Thyroid gland (tissue), 4 donors: ENCODE measurements at regions not wholly inside any gene's neighbourhood (a gene's known extent, or its start where the extent isn't known, plus 50 kb on each side); places are given as distances from the start of the nearest gene placed in this dataset.

ENCODE experiments used
- DNase-seq, 2 donors: peaks; one replicate each; pipeline ENCODE4 v3.0.0-alpha.2; 2019
- H3K27ac ChIP-seq, 3 donors: fragments of 200-600 bp; sonication (generic); 1 replicate in 2 of 3; 2 replicates in 1 of 3; pipeline ENCODE4 v1.5.1; 2016 to 2019; ENCODE audit warnings: mild to moderate bottlenecking in 1 of 3, moderate library complexity in 1 of 3
- H3K27me3 ChIP-seq: fragments of 200-600 bp; sonication (generic); one replicate; pipeline ENCODE4 v1.5.1; 2019
- H3K36me3 ChIP-seq, 2 donors: fragments of 200-600 bp; sonication (generic); one replicate each; pipeline ENCODE4 v1.5.1; 2016 to 2019
- H3K4me1 ChIP-seq, 2 donors: fragments of 200-600 bp; sonication (generic); one replicate each; pipeline ENCODE4 v1.5.1; 2017 to 2019
- H3K4me3 ChIP-seq, 3 donors: fragments of 200-600 bp; sonication (generic); replicated peaks in 1 of 3; 1 replicate in 2 of 3; 2 replicates in 1 of 3; pipeline ENCODE4 v1.5.1; 2016; ENCODE audit warnings: mild to moderate bottlenecking in 1 of 3
- H3K9me3 ChIP-seq: fragments of 200-600 bp; sonication (generic); one replicate; pipeline ENCODE4 v1.5.1; 2017
- POLR2A ChIP-seq, 2 donors: fragments of 450-650 bp; IDR thresholded peaks; one replicate each; pipeline ENCODE4 v1.6.1; 2017; ENCODE audit warnings: antibody characterized with exemption in 2 of 2, mild to moderate bottlenecking in 2 of 2, moderate library complexity in 1 of 2
- WGBS, 2 donors: methylation state at CpG; one replicate each; pipeline ENCODE4 v1.1.5; 2017; 5-methylcytosine and 5-hydroxymethylcytosine counted together
- intact Hi-C: fragments of 100-400 bp; cut with DNase I; formaldehyde crosslinking; loops from one replicate; pipeline ENCODE4 v1.15.1; 2023
- TF ChIP-seq, protein P1 (sequence below), 6 experiments: fragments of 200-600 bp in 3 of 6; fragments of 450-650 bp in 3 of 6; sonication (generic) in 3 of 6; IDR thresholded peaks; one replicate each; pipeline ENCODE4 v1.5.1; 2016 to 2019; ENCODE audit warnings: antibody characterized with exemption in 6 of 6, mild to moderate bottlenecking in 2 of 6, inconsistent platforms in 1 of 6, moderate library complexity in 1 of 6

DNA sequence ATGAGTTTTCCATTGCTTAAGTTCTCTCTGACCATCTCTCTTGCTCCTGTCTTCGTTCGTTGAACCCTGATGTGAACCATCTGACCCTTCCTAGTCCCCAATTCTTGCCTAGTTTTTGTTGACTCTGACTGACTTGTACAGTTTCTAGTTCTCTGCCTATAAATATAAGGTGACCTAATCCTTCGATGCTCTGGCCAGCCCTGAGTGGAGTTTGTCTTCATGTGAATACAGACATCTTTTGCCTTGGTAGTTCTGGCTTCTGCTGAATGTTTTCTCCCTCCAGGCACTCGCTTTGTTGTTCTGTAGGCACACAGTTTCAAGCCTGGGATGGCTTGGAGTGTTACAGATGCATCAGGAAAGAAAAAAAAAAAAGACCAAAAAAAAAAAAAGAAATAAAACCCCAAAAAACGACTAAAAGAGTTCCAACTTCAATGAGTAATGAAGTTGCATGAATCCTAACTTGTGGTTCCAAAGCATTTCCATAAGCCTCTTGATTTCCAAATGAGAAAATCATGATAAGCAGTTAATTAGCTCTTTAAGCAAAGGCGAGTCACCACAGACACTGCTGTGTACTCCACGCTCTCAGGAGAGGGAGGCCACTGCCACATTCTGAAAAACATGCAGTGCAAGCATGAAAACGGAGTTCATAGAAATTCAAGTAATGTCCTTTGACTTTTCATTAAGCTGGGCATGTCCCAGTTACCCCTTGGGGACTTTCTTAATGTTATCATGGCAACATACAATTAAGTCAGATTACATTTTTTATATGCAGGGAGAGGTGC lies 165.2 kb downstream of the TDRD15 start:
- no peaks in the 10 kb centered on the region for H3K9me3 ChIP-seq
- H3K27ac ChIP-seq: no peak overlapping the region
- TF ChIP-seq, protein P1, sequence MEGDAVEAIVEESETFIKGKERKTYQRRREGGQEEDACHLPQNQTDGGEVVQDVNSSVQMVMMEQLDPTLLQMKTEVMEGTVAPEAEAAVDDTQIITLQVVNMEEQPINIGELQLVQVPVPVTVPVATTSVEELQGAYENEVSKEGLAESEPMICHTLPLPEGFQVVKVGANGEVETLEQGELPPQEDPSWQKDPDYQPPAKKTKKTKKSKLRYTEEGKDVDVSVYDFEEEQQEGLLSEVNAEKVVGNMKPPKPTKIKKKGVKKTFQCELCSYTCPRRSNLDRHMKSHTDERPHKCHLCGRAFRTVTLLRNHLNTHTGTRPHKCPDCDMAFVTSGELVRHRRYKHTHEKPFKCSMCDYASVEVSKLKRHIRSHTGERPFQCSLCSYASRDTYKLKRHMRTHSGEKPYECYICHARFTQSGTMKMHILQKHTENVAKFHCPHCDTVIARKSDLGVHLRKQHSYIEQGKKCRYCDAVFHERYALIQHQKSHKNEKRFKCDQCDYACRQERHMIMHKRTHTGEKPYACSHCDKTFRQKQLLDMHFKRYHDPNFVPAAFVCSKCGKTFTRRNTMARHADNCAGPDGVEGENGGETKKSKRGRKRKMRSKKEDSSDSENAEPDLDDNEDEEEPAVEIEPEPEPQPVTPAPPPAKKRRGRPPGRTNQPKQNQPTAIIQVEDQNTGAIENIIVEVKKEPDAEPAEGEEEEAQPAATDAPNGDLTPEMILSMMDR (IDR thresholded peaks at IDR 0.05): no peak
- no peak for TF ChIP-seq POLR2A (IDR thresholded peaks at IDR 0.05)
- H3K36me3 ChIP-seq: no peaks in the 10 kb centered on the region
- WGBS, 2 donors: 57 to 58% methylated on average over 8 of the region's 8 CpGs
- no peaks in the 10 kb centered on the region for H3K4me1 ChIP-seq
- H3K27me3 ChIP-seq: no peaks in the 10 kb centered on the region
- DNase-seq: no peak
- intact Hi-C loops: no loop called here
- H3K4me3 ChIP-seq: no peak overlapping the region

DNA sequence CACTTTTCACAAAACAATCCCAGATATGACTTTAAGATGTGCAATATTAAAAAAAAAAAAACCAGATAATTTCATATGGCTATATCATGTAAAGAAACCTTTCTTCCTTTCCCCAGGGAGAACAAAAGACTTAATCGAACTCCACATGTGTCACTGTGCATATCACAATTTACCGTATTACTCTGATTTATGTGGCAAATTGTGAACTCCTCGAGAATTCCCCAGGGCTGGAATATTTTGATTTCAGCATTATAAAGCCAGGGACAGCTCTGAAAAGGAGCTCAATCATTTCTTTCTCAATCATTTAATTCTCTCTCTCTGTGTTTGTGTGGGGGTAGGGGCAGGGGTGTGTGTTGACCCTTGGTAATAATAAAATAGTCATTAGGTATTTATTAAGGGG lies 165.8 kb downstream of the TDRD15 start:
- Histone ChIP-seq H3K36me3 (no peaks in the 10 kb centered on the region), H3K27ac (no peak overlapping the region), H3K27me3 (no peaks in the 10 kb centered on the region), H3K4me1 (no peaks in the 10 kb centered on the region), H3K9me3 (no peaks in the 10 kb centered on the region), H3K4me3 (no peak overlapping the region)
- TF ChIP-seq POLR2A (IDR thresholded peaks at IDR 0.05): no peak
- TF ChIP-seq, protein P1 (IDR thresholded peaks at IDR 0.05): no peak
- DNase-seq: no peak
- 51 to 64% methylated on average over 3 of the region's 3 CpGs for WGBS, 2 donors
- intact Hi-C loops: no loop called here

DNA sequence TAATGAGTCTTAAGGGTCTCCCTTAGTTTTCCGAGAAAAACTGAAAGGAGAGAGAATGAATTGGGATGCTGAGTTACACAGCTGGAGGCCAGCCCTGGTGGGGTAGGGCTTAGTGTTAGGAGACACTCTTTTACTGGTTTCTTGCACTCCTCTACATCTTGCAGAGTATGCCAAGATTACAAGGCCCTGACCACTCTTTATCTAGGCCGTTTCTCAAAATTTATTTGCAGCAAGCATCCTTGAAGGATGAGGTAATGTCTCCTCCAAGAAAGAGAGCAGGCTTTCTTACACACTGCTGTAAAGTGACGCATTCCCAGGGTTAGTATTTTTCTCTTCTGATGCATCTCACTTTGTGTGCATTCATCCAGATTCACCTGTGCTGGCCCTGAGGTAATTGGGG lies 166.2 kb downstream of the TDRD15 start:
- Histone ChIP-seq H3K27ac (no peak overlapping the region), H3K27me3 (no peaks in the 10 kb centered on the region), H3K4me1 (no peaks in the 10 kb centered on the region), H3K4me3 (no peak overlapping the region), H3K9me3 (no peaks in the 10 kb centered on the region), H3K36me3 (no peaks in the 10 kb centered on the region)
- intact Hi-C loops: no loop called here
- TF ChIP-seq POLR2A (IDR thresholded peaks at IDR 0.05): no peak
- TF ChIP-seq, protein P1 (IDR thresholded peaks at IDR 0.05): no peak
- 37 to 38% methylated on average over 3 of the region's 3 CpGs for WGBS, 2 donors
- DNase-seq: no peak

DNA sequence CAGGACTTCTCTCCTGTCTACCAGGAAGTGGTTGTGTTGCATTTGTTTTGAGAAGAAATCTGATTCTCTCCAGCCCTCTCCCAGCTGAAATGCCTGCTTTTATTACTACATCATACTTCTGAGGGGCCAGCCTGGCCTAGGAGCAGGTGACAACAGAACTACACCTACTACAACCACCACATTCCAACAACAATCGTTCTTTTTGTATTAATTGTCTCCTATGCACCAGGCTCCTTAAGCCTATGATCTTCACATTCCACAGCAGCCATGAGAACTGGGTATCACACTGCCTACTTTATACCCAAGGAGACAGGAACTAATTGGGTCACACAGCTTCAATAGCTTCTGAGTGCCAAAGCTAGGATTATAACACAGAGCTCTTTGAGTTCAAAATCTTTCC lies 167.7 kb downstream of the TDRD15 start:
- intact Hi-C loops: no loop called here
- H3K4me1 ChIP-seq: no peaks in the 10 kb centered on the region
- 78 to 83% methylated on average over 1 of the region's 1 CpG for WGBS, 2 donors
- DNase-seq: no peak
- no peak overlapping the region for H3K27ac ChIP-seq
- no peak overlapping the region for H3K4me3 ChIP-seq
- no peaks in the 10 kb centered on the region for H3K36me3 ChIP-seq
- H3K27me3 ChIP-seq: no peaks in the 10 kb centered on the region
- no peak for TF ChIP-seq POLR2A (IDR thresholded peaks at IDR 0.05)
- TF ChIP-seq, protein P1 (IDR thresholded peaks at IDR 0.05): no peak
- H3K9me3 ChIP-seq: no peaks in the 10 kb centered on the region

DNA sequence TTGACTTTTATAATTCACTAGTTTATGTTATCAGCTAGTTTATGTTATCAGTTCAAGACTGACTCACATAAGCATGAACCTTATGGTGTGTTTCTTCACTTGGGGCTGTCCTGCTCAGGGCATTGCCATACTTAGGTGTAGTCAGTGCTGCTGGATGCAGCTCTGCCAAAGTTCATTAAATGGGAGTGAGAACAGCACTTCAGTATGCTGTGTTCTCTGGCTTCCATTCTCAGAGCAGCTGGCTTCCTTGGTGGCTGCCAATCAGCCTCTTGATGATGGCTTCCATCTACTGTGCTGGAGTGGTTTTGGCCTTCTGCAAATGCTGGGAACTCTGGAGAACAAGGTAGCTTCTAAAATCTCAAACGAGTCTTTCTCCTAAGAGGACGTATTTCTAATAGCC lies 170.7 kb downstream of the TDRD15 start:
- intact Hi-C loops: no loop called here
- Histone ChIP-seq H3K4me3 (no peak overlapping the region), H3K27ac (no peak overlapping the region), H3K36me3 (no peaks in the 10 kb centered on the region), H3K4me1 (no peaks in the 10 kb centered on the region), H3K27me3 (no peaks in the 10 kb centered on the region), H3K9me3 (no peaks in the 10 kb centered on the region)
- no peak for DNase-seq
- 89 to 90% methylated on average over 2 of the region's 2 CpGs for WGBS, 2 donors
- TF ChIP-seq POLR2A (IDR thresholded peaks at IDR 0.05): no peak
